ENCODE measurements at regions not wholly inside any gene's neighbourhood (a gene's known extent, or its start where the extent isn't known, plus 50 kb on each side); places are given as distances from the start of the nearest gene placed in this dataset.

DNA sequence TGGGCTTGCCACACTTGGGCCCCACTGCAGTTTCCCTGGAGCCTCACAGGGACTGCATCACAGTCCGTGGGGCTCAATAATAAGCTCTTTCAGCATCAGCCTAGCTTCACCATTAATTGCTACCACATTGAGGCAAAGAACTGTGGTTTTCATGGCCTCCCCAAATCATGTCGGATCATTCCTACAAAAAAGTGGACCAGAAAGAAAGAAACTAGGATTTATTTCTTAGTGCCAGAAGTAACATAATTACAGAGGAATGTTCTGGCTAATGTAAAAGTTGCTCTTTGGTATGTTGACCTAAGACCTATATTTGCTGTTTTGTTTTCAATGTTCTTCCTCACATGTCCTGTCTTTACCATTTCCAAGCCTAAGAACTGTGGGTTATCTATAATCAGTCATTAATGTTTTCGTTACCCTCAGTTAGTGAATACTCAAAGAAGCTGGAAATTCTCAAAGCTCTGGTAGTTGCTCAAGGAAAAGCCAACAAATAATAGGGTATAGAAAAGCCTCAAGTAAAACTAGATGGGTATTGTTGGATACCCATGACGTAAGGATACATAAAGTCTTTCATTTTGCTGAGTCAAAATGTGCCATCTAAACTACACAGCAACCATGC is 173.9 kb downstream of the LTN1 start:
- H3K9ac ChIP-seq (replicated peaks; ENCODE audit: extremely low read depth, insufficient read depth, low read length): no peak overlapping the region
- no peaks in the 10 kb centered on the region for H3K79me2 ChIP-seq (ENCODE audit: control insufficient read depth, insufficient read depth, low read length)
- TF ChIP-seq EZH2 (IDR thresholded peaks at IDR 0.05; ENCODE audit: borderline replicate concordance, low read depth, low read length, severe bottlenecking): no peak
- no peak for TF ChIP-seq FOS (IDR thresholded peaks at IDR 0.05; ENCODE audit: borderline replicate concordance, insufficient read depth, low read length)
- TF ChIP-seq JUN (IDR thresholded peaks at IDR 0.05; ENCODE audit: borderline replicate concordance, insufficient read depth, insufficient read length, low read depth): no peak
- no peak for TF ChIP-seq POLR2AphosphoS5 (IDR thresholded peaks at IDR 0.05; ENCODE audit: insufficient read depth, low read depth, low read length)
- TF ChIP-seq, protein P1, sequence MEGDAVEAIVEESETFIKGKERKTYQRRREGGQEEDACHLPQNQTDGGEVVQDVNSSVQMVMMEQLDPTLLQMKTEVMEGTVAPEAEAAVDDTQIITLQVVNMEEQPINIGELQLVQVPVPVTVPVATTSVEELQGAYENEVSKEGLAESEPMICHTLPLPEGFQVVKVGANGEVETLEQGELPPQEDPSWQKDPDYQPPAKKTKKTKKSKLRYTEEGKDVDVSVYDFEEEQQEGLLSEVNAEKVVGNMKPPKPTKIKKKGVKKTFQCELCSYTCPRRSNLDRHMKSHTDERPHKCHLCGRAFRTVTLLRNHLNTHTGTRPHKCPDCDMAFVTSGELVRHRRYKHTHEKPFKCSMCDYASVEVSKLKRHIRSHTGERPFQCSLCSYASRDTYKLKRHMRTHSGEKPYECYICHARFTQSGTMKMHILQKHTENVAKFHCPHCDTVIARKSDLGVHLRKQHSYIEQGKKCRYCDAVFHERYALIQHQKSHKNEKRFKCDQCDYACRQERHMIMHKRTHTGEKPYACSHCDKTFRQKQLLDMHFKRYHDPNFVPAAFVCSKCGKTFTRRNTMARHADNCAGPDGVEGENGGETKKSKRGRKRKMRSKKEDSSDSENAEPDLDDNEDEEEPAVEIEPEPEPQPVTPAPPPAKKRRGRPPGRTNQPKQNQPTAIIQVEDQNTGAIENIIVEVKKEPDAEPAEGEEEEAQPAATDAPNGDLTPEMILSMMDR (IDR thresholded peaks at IDR 0.05; ENCODE audit: extremely low read depth in 1 of 2, insufficient read depth in 1 of 2, low read depth in 1 of 2, low read length in 2 of 2): no peak
- TF ChIP-seq MYC (IDR thresholded peaks at IDR 0.05; ENCODE audit: low read depth, low read length): no peak
- TF ChIP-seq, protein P2, sequence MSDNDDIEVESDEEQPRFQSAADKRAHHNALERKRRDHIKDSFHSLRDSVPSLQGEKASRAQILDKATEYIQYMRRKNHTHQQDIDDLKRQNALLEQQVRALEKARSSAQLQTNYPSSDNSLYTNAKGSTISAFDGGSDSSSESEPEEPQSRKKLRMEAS (IDR thresholded peaks at IDR 0.05; ENCODE audit: insufficient read depth, insufficient read length): no peak
- TF ChIP-seq POLR2A (IDR thresholded peaks at IDR 0.05; ENCODE audit: low read depth, low read length): no peak
- TF ChIP-seq GATA2 (IDR thresholded peaks at IDR 0.05; ENCODE audit: insufficient read depth, insufficient read length, low read depth, low read length): no peak
- H3K36me3 ChIP-seq (ENCODE audit: control insufficient read depth in 2 of 2, extremely low read depth in 1 of 2, insufficient read depth in 2 of 2, low read length in 2 of 2): no peaks in the 10 kb centered on the region
- H4K20me1 ChIP-seq (replicated peaks; ENCODE audit: control insufficient read depth, extremely low read depth, insufficient read depth, low read length): no peaks in the 10 kb centered on the region
- intact Hi-C loops (cut with micrococcal nuclease) (no loop called here), dilution Hi-C loops (cut with MboI; ENCODE audit: extremely low pct_ligation_motif_present, low sequenced_read_pairs) (no loop called here)
- H3K4me2 ChIP-seq (ENCODE audit: insufficient read depth, low read length): no peak overlapping the region
- peaks cover 19% of the 10 kb centered on the region for H3K4me1 ChIP-seq (ENCODE audit: control insufficient read depth, extremely low read depth, insufficient read depth, low read length)
- no peaks in the 10 kb centered on the region for H3K27me3 ChIP-seq (ENCODE audit: control insufficient read depth in 2 of 2, insufficient read depth in 2 of 2, low read length in 2 of 2)
- no peak overlapping the region for H3K27ac ChIP-seq (ENCODE audit: insufficient read depth, low read depth, low read length)
- FAIRE-seq: no peak
- no TSS peak for BruUV-seq (replicated peaks)
- CTCF ChIA-PET: interaction anchor here (0.6 to 0.9 kb wide), 2 partner anchors 10 to 16 kb away, joined by 3 to 5 read pairs; no protein-coding TSS in a partner anchor
- no peak overlapping the region for H3K4me3 ChIP-seq (replicated peaks in 1 of 3; ENCODE audit: insufficient read depth in 1 of 3, low read depth in 1 of 3, low read length in 3 of 3)
- DNase-seq (ENCODE audit: low read depth, low spot score): no peak
- H2AFZ ChIP-seq (ENCODE audit: low read depth, low read length): no peak overlapping the region
- POLR2A ChIA-PET: no interaction called here
- H3K9me1 ChIP-seq (replicated peaks; ENCODE audit: control insufficient read depth, extremely low read depth, insufficient read depth, low read length): no peaks in the 10 kb centered on the region
- no peaks in the 10 kb centered on the region for H3K9me3 ChIP-seq (replicated peaks; ENCODE audit: control insufficient read depth, insufficient read depth, low read length)
